Karpas-422 (cell line): ENCODE measurements at regions not wholly inside any gene's neighbourhood (a gene's known extent, or its start where the extent isn't known, plus 50 kb on each side); places are given as distances from the start of the nearest gene placed in this dataset. TPM values are rescaled to one million over a fixed set of nuclear protein-coding genes. Genes with fewer than 3 reads are reported as not detected.

Experiments
- small RNA-seq: library from RNA; depleted of rRNA; stranded (forward); fragments of <200 nt; gene quantifications from one replicate; pipeline ENCODE3, GENCODE V24; 2014

Small RNA genes lying in the stretch of these regions (small RNA-seq; reads per million reads assigned to genes)
- gene RNU6-38P: not detected
- not detected for gene RNY1P5
